Gastroesophageal sphincter (tissue), 2 donors: ENCODE measurements at regions not wholly inside any gene's neighbourhood (a gene's known extent, or its start where the extent isn't known, plus 50 kb on each side); places are given as distances from the start of the nearest gene placed in this dataset.

Experiments used
- POLR2A ChIP-seq, 2 donors: fragments of 450-650 bp; IDR thresholded peaks; one replicate each; pipeline ENCODE4 v1.6.1; 2017; ENCODE audit warnings: antibody characterized with exemption in 2 of 2, mild to moderate bottlenecking in 2 of 2, moderate library complexity in 1 of 2
- POLR2AphosphoS5 ChIP-seq: sonication (generic); formaldehyde crosslinking; IDR thresholded peaks from one replicate; pipeline ENCODE4 v1.6.1; 2017; ENCODE audit warnings: antibody characterized with exemption

DNA sequence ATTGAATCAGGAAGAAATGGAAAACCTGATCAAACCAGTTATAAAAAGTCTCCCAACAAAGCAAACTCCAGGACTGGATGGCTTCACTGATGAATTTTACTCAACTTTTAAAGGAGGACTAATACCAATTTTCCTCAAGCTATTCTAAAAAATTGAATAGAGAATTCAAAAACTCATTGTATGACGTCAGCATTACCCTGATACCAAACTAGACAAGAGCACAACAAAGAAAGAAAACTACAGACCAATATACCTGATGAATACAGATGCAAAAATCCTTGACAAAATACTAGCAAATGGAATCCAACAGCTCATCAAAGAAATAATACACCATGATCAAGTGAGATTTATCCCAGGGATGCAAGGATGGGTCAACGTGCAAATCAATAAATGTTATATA is 172.9 kb downstream of the FNDC1 start:
- no peak for TF ChIP-seq POLR2A (IDR thresholded peaks at IDR 0.05)
- no peak for TF ChIP-seq POLR2AphosphoS5
